AG04449 (cell line): ENCODE measurements at regions not wholly inside any gene's neighbourhood (a gene's known extent, or its start where the extent isn't known, plus 50 kb on each side); places are given as distances from the start of the nearest gene placed in this dataset.

Experiments used
- CTCF ChIA-PET: fragments of 350-600 bp; formaldehyde crosslinking; extraction: SDS; loops from one replicate; lab custom pipeline; 2021; ENCODE audit warnings: antibody characterized with exemption; lab: Yijun Ruan, JAX
- POLR2A ChIA-PET: fragments of 400-600, 350-600 bp; formaldehyde crosslinking; extraction: SDS; loops from one replicate; lab custom pipeline; 2020; ENCODE audit warnings: antibody characterized with exemption, inconsistent platforms; lab: Yijun Ruan, JAX
- DNase-seq: peaks from one replicate; pipeline ENCODE4 v3.0.0-alpha.2; 2010; ENCODE audit warnings: low read depth, low spot score
- H3K4me3 ChIP-seq: 2 replicates; pipeline ENCODE4 v1.5.1; 2011; ENCODE audit warnings: low read depth, mild to moderate bottlenecking, control low read depth, low read length
- CTCF ChIP-seq: IDR thresholded peaks from one replicate; pipeline ENCODE4 v1.5.1; 2011; ENCODE audit warnings: mild to moderate bottlenecking, moderate library complexity, low read length, control low read depth, inconsistent platforms; ENCODE audit not compliant: insufficient read depth; ENCODE audit errors: missing control alignments

DNA sequence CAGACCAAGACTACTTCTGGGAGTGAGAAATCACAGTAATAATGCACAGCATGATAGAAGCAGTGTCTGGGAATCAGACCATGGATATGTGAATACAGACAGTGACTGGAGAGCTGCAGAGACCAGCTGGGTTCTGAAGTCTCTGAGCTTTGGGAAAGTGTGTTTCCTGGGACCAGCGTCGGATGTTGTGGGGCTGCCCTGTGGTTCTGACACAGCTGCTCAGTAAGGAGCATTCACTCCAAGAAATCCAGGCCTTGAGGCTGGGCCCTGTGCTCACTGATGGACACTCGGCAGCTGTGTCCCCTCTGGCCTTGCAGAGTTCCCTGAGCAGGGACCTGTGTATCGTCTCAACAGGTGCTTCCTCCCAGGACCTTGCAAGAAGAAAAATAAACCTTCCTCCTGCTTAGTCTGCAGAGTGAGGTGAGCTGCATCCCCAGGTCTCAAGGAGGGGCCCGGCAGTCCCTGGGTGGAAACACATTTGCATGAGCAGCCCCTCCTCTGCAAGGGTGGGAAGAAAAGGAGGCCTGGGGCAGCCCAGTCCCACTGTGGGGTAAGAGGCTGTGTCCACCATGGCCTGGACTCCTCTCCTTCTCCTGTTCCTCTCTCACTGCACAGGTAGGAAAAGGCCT lies 107.9 kb downstream of the VPREB1 start:
- ChIA-PET POLR2A (no interaction called here), CTCF (no interaction called here)
- no peak for DNase-seq
- TF ChIP-seq CTCF = no peak
- no peak overlapping the region for H3K4me3 ChIP-seq

DNA sequence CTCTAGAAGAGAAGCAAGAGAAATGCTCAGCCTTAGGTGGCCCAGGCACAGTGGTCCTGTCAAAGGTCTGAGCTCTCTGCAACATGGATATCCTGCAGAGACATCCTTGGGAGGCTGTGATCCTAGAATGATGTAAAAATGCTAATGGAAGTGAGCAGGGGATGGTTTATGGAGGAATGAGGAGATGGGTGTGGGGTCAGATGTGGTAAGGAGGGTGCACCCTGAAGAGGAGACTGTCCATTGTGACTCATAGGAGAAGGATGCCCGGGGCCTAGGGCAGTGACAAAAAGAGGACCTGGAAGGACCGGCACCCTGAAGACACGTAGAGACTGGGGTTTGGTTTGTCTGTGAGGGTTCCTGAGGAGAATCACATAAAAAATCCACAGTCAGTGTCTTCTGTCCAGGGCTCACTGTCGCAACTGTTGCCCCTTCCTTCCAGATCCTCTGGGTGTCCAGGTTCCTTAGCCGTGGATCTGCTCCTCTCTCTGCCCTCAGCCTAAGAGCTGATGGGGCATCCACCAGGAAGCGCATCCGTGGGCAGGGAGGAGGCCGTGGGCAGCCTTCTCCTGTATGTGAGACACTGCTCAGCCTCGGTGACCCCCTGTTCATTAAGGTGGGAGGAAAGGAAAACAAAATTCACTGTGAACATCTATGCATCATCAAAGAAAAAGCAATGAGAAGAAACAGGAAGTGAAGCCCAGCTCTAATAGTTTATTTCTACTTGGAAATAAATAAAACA lies 110.7 kb downstream of the VPREB1 start:
- CTCF ChIA-PET = interaction anchor here (1.0 to 1.6 kb wide), 5 partner anchors 8 to 233 kb away, joined by 3 to 7 read pairs (median 4); no protein-coding TSS in a partner anchor
- DNase-seq = no peak
- no peak for TF ChIP-seq CTCF
- POLR2A ChIA-PET = no interaction called here
- no peak overlapping the region for H3K4me3 ChIP-seq

DNA sequence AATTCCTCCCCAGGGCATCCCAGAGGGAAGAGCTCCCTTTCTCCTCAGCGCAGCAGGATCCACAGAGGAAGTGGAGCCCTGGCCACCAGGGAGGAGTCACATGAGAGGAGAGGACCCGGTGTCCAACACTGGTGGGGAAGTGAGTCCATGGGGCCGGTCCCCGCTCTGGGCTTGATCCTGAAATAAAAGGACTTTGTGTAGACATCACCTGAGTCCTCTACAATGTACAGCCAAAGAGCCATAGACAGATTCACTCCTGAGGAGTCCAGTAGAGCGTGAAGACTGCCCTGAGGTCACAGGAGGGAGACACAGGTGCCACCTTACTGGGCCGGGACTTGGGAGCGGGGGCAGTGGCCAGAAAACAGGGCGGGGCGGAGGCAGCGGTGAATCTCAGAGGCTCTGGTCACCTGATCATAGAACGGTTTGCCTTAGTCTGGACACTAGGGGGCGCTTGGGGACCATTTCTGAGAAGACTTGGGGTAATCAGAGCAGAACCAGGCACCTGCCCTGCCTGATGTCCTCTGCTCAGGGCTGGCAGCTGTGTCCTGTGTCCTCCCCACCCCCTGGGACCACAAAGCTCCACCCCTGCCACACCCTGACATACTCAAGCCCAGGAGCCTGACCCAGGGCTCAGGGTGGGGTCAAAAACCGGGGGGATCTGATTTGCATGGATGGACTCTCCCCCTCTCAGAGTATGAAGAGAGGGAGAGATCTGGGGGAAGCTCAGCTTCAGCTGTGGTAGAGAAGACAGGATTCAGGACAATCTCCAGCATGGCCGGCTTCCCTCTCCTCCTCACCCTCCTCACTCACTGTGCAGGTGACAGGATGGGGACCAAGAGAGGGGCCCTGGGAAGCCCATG lies 112.7 kb downstream of the VPREB1 start:
- no peak overlapping the region for H3K4me3 ChIP-seq
- ChIA-PET POLR2A (no interaction called here), CTCF (interaction anchor here (0.6 to 1.6 kb wide), 7 partner anchors 8 to 157 kb away, joined by 3 to 6 read pairs (median 3); no protein-coding TSS in a partner anchor)
- TF ChIP-seq CTCF = peak; percentile 72
- DNase-seq = no peak

- ChIA-PET POLR2A (no interaction called here), CTCF (interaction anchor here (1.4 kb wide), 1 partner anchor 9 kb away, joined by 6 read pairs; no protein-coding TSS in a partner anchor)
- H3K4me3 ChIP-seq = no peak overlapping the region
- DNase-seq = no peak
- TF ChIP-seq CTCF = no peak
Observed at GRCh38 chr22:22358152-22358551, 113.6 kb downstream of the VPREB1 start.

DNA sequence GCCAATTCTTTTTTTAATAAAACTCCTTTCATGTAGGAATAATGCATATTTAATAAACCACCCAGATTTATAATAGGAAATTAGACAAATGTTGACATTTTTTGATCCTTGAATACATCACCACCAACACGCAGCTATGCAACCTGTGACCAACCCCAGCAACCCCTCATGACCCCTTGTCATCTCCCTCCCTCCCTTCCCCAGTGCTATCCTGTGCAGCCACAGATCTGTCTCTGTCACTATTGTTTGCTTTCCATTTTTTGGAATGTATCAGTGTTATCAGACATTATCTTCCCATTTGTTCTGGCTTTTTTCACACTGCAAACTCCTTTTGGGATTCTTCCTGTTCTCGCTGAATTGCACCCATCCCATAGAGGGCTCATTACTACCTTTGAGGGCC lies 114.1 kb downstream of the VPREB1 start:
- TF ChIP-seq CTCF = no peak
- ChIA-PET POLR2A (no interaction called here), CTCF (interaction anchor here (1.3 kb wide), 1 partner anchor 37 kb away, joined by 3 read pairs; no protein-coding TSS in a partner anchor)

More for the DNA sequence above, 114.1 kb downstream of the VPREB1 start:
- H3K4me3 ChIP-seq = no peak overlapping the region
- no peak for DNase-seq
